A673 (cell line): ENCODE measurements at regions not wholly inside any gene's neighbourhood (a gene's known extent, or its start where the extent isn't known, plus 50 kb on each side); places are given as distances from the start of the nearest gene placed in this dataset.
"Not testable (repeated sequence)": the region's sequence is repeated elsewhere in the genome, so short reads cannot be mapped to it uniquely, and the experiment has no call there.

ENCODE experiments used
- BruUV-seq: library from RNA; stranded (reverse); fragments of 400-500 nt; replicated peaks from 2 replicates; lab custom pipeline; 2021; lab: Mats Ljungman, UMichigan
- CTCF ChIA-PET: fragments of 300-600 bp; sonication (Branson Sonifier 250); formaldehyde crosslinking; loops from one replicate; lab custom pipeline; 2022; ENCODE audit warnings: antibody characterized with exemption; lab: Charles Lee
- POLR2A ChIA-PET: fragments of 300-600 bp; sonication (Branson Sonifier 250); formaldehyde crosslinking; loops from one replicate; lab custom pipeline; 2022; ENCODE audit warnings: antibody characterized with exemption; ENCODE audit not compliant: low non-redundant PET; lab: Charles Lee
- DNase-seq: peaks from one replicate; pipeline ENCODE4 v3.0.0-alpha.2; 2015; ENCODE audit warnings: low spot score
- H3K27ac ChIP-seq: fragments of 200-600 bp; sonication (generic); 2 replicates; pipeline ENCODE4 v1.5.1; 2016; ENCODE audit warnings: mixed run types, low read depth, mild to moderate bottlenecking, mixed read lengths, antibody characterized with exemption, low read length; ENCODE audit not compliant: poor library complexity, severe bottlenecking
- H3K27me3 ChIP-seq: fragments of 200-600 bp; sonication (generic); replicated peaks from 2 replicates; pipeline ENCODE4 v1.6.1; 2017; ENCODE audit warnings: mixed run types, low read depth, mild to moderate bottlenecking, mixed read lengths, antibody characterized with exemption, low read length; ENCODE audit not compliant: insufficient read depth, poor library complexity
- H3K36me3 ChIP-seq: fragments of 200-600 bp; sonication (generic); 2 replicates; pipeline ENCODE4 v1.6.1; 2016; ENCODE audit warnings: mixed run types, mild to moderate bottlenecking, mixed read lengths, antibody characterized with exemption, low read length; ENCODE audit not compliant: insufficient read depth, poor library complexity, severe bottlenecking
- H3K4me1 ChIP-seq: fragments of 200-600 bp; sonication (generic); 2 replicates; pipeline ENCODE4 v1.6.1; 2017; ENCODE audit warnings: mixed run types, mild to moderate bottlenecking, mixed read lengths, antibody characterized with exemption, low read length; ENCODE audit not compliant: insufficient read depth, poor library complexity, severe bottlenecking
- H3K4me3 ChIP-seq: fragments of 200-600 bp; sonication (generic); 2 replicates; pipeline ENCODE4 v1.5.1; 2016; ENCODE audit warnings: low read depth, mixed run types, mild to moderate bottlenecking, mixed read lengths, low read length; ENCODE audit not compliant: poor library complexity, severe bottlenecking
- H3K9me3 ChIP-seq: fragments of 200-600 bp; sonication (generic); 2 replicates; pipeline ENCODE4 v1.6.1; 2016; ENCODE audit warnings: mixed run types, low read depth, mild to moderate bottlenecking, mixed read lengths, antibody characterized with exemption, low read length; ENCODE audit not compliant: poor library complexity, severe bottlenecking
- CTCF ChIP-seq: fragments of 300-800, 200-600 bp; sonication (generic); conservative IDR thresholded peaks from 2 replicates; pipeline ENCODE4 v1.5.1; 2017; ENCODE audit warnings: low read depth, mild to moderate bottlenecking, antibody characterized with exemption, low read length, moderate library complexity, mixed read lengths
- EZH2 ChIP-seq: fragments of 200-600 bp; sonication (generic); IDR thresholded peaks from 2 replicates; pipeline ENCODE4 v1.6.1; 2017; ENCODE audit warnings: borderline replicate concordance, low read depth, mild to moderate bottlenecking, mixed read lengths, antibody characterized with exemption, low read length; ENCODE audit not compliant: poor library complexity, severe bottlenecking
- intact Hi-C: fragments of 100-400 bp; cut with micrococcal nuclease; formaldehyde crosslinking; loops from one replicate; pipeline ENCODE4 v1.10.0; 2022; ENCODE audit not compliant: unreplicated experiment

- BruUV-seq, H3K4me1 ChIP-seq, H3K36me3 ChIP-seq, H3K27me3 ChIP-seq, H3K4me3 ChIP-seq, H3K27ac ChIP-seq, H3K9me3 ChIP-seq, POLR2A ChIA-PET: not testable (repeated sequence)
- CTCF ChIA-PET: interaction anchor here (0.6 to 0.7 kb wide), 2 partner anchors 175 to 1021 kb away, joined by 4 read pairs; no protein-coding TSS in a partner anchor
- peak; percentile 59 for TF ChIP-seq CTCF
- peak; percentile 85 for DNase-seq
- intact Hi-C loops: loop anchor here (5.0 to 10.0 kb wide), 2 partner anchors 228 to 789 kb away; no protein-coding TSS in a partner anchor
These were observed 80.1 kb downstream of the OR13A1 start for GRCh38 chr10:45235260-45235769.

GRCh38 chr10:45235798-45236220 is 79.6 kb downstream of the OR13A1 start:
- no peaks in the 10 kb centered on the region for H3K4me1 ChIP-seq
- intact Hi-C loops: loop anchor here (5.0 to 10.0 kb wide), 2 partner anchors 229 to 789 kb away; no protein-coding TSS in a partner anchor
- H3K36me3 ChIP-seq: no peaks in the 10 kb centered on the region
- no peaks in the 10 kb centered on the region for H3K9me3 ChIP-seq
- BruUV-seq: no TSS peak
- ChIA-PET CTCF (interaction anchor here (0.7 kb wide), 1 partner anchor 1020 kb away, joined by 4 read pairs; no protein-coding TSS in a partner anchor), POLR2A (no interaction called here)
- TF ChIP-seq EZH2 (no peak), CTCF (no peak)
- H3K27ac ChIP-seq: no peak overlapping the region
- no peak overlapping the region for H3K4me3 ChIP-seq
- DNase-seq: no peak
- peaks cover 7% of the 10 kb centered on the region for H3K27me3 ChIP-seq

DNA sequence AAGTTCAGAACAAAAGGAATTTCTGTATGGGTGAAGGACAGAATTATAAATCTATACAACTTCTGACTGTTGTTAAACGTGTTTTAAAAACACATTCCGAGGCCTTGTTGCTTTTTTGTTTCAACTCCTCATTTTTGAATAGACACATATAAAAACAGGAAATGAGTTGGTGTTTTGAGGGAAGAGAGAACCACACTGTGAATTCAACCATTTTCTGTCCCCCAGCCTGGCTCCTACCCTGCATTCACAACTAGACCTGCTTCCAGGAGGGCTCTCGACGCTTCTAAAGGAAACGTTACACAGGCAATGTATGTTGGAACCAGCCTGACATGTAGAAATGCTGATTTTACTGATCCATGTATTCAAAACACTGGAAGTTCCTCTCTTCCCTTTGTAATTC is 76.5 kb downstream of the OR13A1 start:
- intact Hi-C loops: loop anchor here (2.0 to 10.0 kb wide), 3 partner anchors 224 to 786 kb away; no protein-coding TSS in a partner anchor
- Histone ChIP-seq H3K9me3 (no peaks in the 10 kb centered on the region), H3K27me3 (peaks cover 3% of the 10 kb centered on the region), H3K4me1 (no peaks in the 10 kb centered on the region), H3K36me3 (no peaks in the 10 kb centered on the region), H3K4me3 (no peak overlapping the region), H3K27ac (no peak overlapping the region)
- CTCF ChIA-PET: no interaction called here
- no peak for DNase-seq
- TF ChIP-seq EZH2 (no peak), CTCF (no peak)
- POLR2A ChIA-PET: no interaction called here
- no TSS peak for BruUV-seq
